Body of pancreas (tissue), 4 donors: ENCODE measurements at regions not wholly inside any gene's neighbourhood (a gene's known extent, or its start where the extent isn't known, plus 50 kb on each side); places are given as distances from the start of the nearest gene placed in this dataset.
"Not testable (repeated sequence)": the region's sequence is repeated elsewhere in the genome, so short reads cannot be mapped to it uniquely, and the experiment has no call there.

Source experiments
- ATAC-seq: fragments of 150-250 bp; one replicate; pipeline ENCODE4 v1.9.1; 2016
- DNase-seq, 4 donors: peaks; one replicate each; pipeline ENCODE4 v3.0.0-alpha.2; 2019
- H3K27ac ChIP-seq, 4 donors: fragments of 200-600 bp; sonication (generic); 1 replicate in 3 of 4; 2 replicates in 1 of 4; pipeline versions ENCODE4 v1.5.1 to v1.6.1; 2016 to 2019; ENCODE audit warnings: mild to moderate bottlenecking in 1 of 4, mixed read lengths in 1 of 4, moderate library complexity in 1 of 4
- H3K27me3 ChIP-seq, 2 donors: fragments of 200-600 bp; sonication (generic); one replicate each; pipeline ENCODE4 v1.6.0; 2016; ENCODE audit warnings: mild to moderate bottlenecking in 1 of 2
- H3K36me3 ChIP-seq, 2 donors: fragments of 200-600 bp; sonication (generic); replicated peaks in 1 of 2; 2 replicates each; pipeline ENCODE4 v1.5.1; 2016; ENCODE audit warnings: low read depth in 2 of 2; ENCODE audit not compliant: insufficient read depth in 1 of 2
- H3K4me1 ChIP-seq: fragments of 200-600 bp; sonication (generic); one replicate; pipeline ENCODE4 v1.6.0; 2016
- H3K4me3 ChIP-seq, 2 donors: fragments of 200-600 bp; sonication (generic); 1 replicate in 1 of 2; 2 replicates in 1 of 2; pipeline ENCODE4 v1.5.1; 2016 to 2019
- H3K9me3 ChIP-seq, 3 donors: fragments of 200-600 bp; sonication (generic); 1 replicate in 2 of 3; 2 replicates in 1 of 3; pipeline ENCODE4 v1.5.1; 2016
- POLR2A ChIP-seq, 3 donors: fragments of 450-650 bp; IDR thresholded peaks; one replicate each; pipeline ENCODE4 v1.6.1; 2016; ENCODE audit warnings: antibody characterized with exemption in 3 of 3, mild to moderate bottlenecking in 2 of 3
- WGBS, 2 donors: methylation state at CpG; one replicate each; pipeline ENCODE4 v1.1.5; 2017; 5-methylcytosine and 5-hydroxymethylcytosine counted together
- intact Hi-C: fragments of 100-400 bp; cut with DNase I; formaldehyde crosslinking; loops from one replicate; pipeline ENCODE4 v1.15.1; 2023
- TF ChIP-seq, protein P1 (sequence below), 7 experiments: fragments of 450-650 bp in 4 of 7; fragments of 200-600 bp in 3 of 7; sonication (generic) in 3 of 7; IDR thresholded peaks; one replicate each; pipeline ENCODE4 v1.5.1; 2016 to 2019; ENCODE audit warnings: antibody characterized with exemption in 7 of 7

DNA sequence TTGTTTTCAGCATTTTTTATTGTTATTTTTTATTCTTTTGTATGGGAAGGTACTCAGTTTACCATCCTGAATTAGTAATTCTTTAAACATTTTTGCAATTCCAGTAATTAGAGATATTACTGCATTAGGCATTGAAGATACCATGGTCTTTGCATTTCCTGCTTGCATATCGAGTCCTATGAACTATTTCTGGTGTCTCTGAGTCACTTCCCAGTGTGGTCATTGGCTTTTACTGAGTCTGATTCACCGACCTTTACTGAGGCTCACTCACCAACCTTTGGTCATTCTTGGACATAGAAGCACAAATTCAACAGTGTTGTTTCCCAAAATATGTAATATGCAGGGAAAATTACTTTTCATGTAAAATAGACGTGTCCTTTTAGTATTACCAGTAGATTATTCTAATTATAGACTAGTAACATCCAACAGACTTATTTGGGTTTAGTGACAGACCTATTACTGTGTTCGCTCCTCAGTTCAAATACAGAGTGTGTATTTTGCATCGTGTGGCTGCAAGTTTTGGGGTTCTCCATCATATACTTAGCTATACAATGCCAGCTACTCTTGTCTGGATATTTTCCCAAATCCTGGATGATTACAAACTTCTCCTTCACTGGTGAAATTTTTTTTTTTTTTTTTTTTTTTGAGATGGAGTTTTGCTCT is 180.7 kb upstream of the PRSS1 start:
- H3K9me3 ChIP-seq: no peaks in the 10 kb centered on the region
- no peak for TF ChIP-seq POLR2A (IDR thresholded peaks at IDR 0.05)
- TF ChIP-seq, protein P1, sequence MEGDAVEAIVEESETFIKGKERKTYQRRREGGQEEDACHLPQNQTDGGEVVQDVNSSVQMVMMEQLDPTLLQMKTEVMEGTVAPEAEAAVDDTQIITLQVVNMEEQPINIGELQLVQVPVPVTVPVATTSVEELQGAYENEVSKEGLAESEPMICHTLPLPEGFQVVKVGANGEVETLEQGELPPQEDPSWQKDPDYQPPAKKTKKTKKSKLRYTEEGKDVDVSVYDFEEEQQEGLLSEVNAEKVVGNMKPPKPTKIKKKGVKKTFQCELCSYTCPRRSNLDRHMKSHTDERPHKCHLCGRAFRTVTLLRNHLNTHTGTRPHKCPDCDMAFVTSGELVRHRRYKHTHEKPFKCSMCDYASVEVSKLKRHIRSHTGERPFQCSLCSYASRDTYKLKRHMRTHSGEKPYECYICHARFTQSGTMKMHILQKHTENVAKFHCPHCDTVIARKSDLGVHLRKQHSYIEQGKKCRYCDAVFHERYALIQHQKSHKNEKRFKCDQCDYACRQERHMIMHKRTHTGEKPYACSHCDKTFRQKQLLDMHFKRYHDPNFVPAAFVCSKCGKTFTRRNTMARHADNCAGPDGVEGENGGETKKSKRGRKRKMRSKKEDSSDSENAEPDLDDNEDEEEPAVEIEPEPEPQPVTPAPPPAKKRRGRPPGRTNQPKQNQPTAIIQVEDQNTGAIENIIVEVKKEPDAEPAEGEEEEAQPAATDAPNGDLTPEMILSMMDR (IDR thresholded peaks at IDR 0.05): no peak
- DNase-seq: no peak
- H3K27me3 ChIP-seq: no peaks in the 10 kb centered on the region
- H3K4me3 ChIP-seq: no peak overlapping the region
- intact Hi-C loops: no loop called here
- H3K36me3 ChIP-seq: no peaks in the 10 kb centered on the region
- ATAC-seq: no peak
- 67 to 81% methylated on average over 5 of the region's 5 CpGs for WGBS, 2 donors
- H3K27ac ChIP-seq: no peak overlapping the region
- H3K4me1 ChIP-seq: peaks cover 17% of the 10 kb centered on the region

GRCh38 chr7:142567201-142568075 is 181.8 kb upstream of the PRSS1 start:
- H3K4me3 ChIP-seq: no peak overlapping the region
- peaks cover 25% of the 10 kb centered on the region for H3K4me1 ChIP-seq
- no peak for TF ChIP-seq POLR2A (IDR thresholded peaks at IDR 0.05)
- TF ChIP-seq, protein P1 (IDR thresholded peaks at IDR 0.05): no peak
- ATAC-seq (no peak), DNase-seq (no peak)
- H3K9me3 ChIP-seq: no peaks in the 10 kb centered on the region
- no peaks in the 10 kb centered on the region for H3K36me3 ChIP-seq
- H3K27me3 ChIP-seq: no peaks in the 10 kb centered on the region
- intact Hi-C loops: no loop called here
- no peak overlapping the region for H3K27ac ChIP-seq
- 81 to 88% methylated on average over 21 to 22 of the region's 22 CpGs for WGBS, 2 donors

- H3K27ac ChIP-seq: no peak overlapping the region
- H3K4me1 ChIP-seq: peaks cover 29% of the 10 kb centered on the region
- intact Hi-C loops: no loop called here
- H3K36me3 ChIP-seq: no peaks in the 10 kb centered on the region
- H3K9me3 ChIP-seq: no peaks in the 10 kb centered on the region
- TF ChIP-seq, protein P1 (IDR thresholded peaks at IDR 0.05): no peak
- TF ChIP-seq POLR2A (IDR thresholded peaks at IDR 0.05): no peak
- DNase-seq: no peak
- 77 to 88% methylated on average over 5 of the region's 5 CpGs for WGBS, 2 donors
- no peaks in the 10 kb centered on the region for H3K27me3 ChIP-seq
- ATAC-seq: no peak
- H3K4me3 ChIP-seq: no peak overlapping the region
Measured at GRCh38 chr7:142566271-142566670, 183.0 kb upstream of the PRSS1 start.

- H3K36me3 ChIP-seq, H3K27me3 ChIP-seq, H3K27ac ChIP-seq, DNase-seq, H3K9me3 ChIP-seq, ATAC-seq, H3K4me3 ChIP-seq, intact Hi-C loops: not testable (repeated sequence)
- 89 to 100% methylated on average over 1 to 2 of the region's 3 CpGs for WGBS, 2 donors
- peaks cover 29% of the 10 kb centered on the region for H3K4me1 ChIP-seq
Measured at GRCh38 chr7:142564125-142564524, 185.1 kb upstream of the PRSS1 start.

- intact Hi-C loops: no loop called here
- 78 to 91% methylated on average over 1 of the region's 1 CpG for WGBS, 2 donors
Measured at GRCh38 chr7:142563470-142563869, 185.8 kb upstream of the PRSS1 start.

More at GRCh38 chr7:142563470-142563869, 185.8 kb upstream of the PRSS1 start:
- no peak overlapping the region for H3K27ac ChIP-seq
- no peaks in the 10 kb centered on the region for H3K9me3 ChIP-seq
- ATAC-seq (no peak), DNase-seq (no peak)
- peaks cover 27% of the 10 kb centered on the region for H3K4me1 ChIP-seq
- no peaks in the 10 kb centered on the region for H3K27me3 ChIP-seq
- H3K36me3 ChIP-seq: no peaks in the 10 kb centered on the region
- H3K4me3 ChIP-seq: no peak overlapping the region
- TF ChIP-seq, protein P1 (IDR thresholded peaks at IDR 0.05): no peak
- TF ChIP-seq POLR2A (IDR thresholded peaks at IDR 0.05): no peak
